ENCODE measurements at regions not wholly inside any gene's neighbourhood (a gene's known extent, or its start where the extent isn't known, plus 50 kb on each side); places are given as distances from the start of the nearest gene placed in this dataset.
"Not testable (repeated sequence)": the region's sequence is repeated elsewhere in the genome, so short reads cannot be mapped to it uniquely, and the experiment has no call there.

DNA sequence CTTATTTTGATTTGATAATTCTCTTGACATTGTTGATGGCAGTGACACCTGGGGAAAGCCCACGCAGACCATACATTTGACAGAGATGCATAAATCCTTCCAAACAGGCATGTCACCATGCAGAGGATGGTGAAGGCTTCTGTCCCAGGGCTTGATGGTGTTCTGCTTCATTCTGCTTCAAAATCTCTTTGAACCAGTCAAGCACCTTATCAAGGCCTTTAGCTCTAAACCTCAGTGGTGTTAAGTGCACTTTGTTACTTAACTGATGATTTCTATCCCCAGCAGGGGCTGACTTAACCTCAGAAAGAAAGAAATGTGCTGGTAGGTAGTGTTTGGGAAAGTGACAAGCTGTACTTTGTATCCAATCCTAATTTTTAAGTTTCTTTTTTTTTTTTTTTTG is 81.1 kb downstream of the RRAGC start:
- Histone ChIP-seq H3K27ac (ENCODE audit: low read depth in 1 of 2, low read length in 2 of 2) (no peak overlapping the region), H3K27me3 (ENCODE audit: control insufficient read depth in 1 of 2, insufficient read depth in 2 of 2, low read length in 1 of 2) (peaks cover 0 to 3% of the 10 kb centered on the region in 2 donors), H3K9me3 (ENCODE audit: control insufficient read depth, low read length) (no peaks in the 10 kb centered on the region), H3K4me1 (ENCODE audit: control insufficient read depth in 1 of 2, insufficient read depth in 2 of 2, low read length in 2 of 2) (no peaks in the 10 kb centered on the region), H3K4me3 (ENCODE audit: low read length in 2 of 2) (no peak overlapping the region), H3K36me3 (ENCODE audit: control insufficient read depth in 1 of 2, insufficient read depth in 2 of 2, low read length in 1 of 2) (no peaks in the 10 kb centered on the region)
- ATAC-seq (ENCODE audit: low FRiP score), result no peak
- no peak for DNase-seq
- 23 to 33% methylated on average over 1 of the region's 1 CpG for WGBS, 2 donors
- intact Hi-C loops (cut with DNase I), result no loop called here

GRCh38 chr1:38778051-38778450 is 81.5 kb downstream of the RRAGC start:
- DNase-seq (no peak), ATAC-seq (ENCODE audit: low FRiP score) (no peak)
- Histone ChIP-seq H3K36me3 (ENCODE audit: control insufficient read depth in 1 of 2, insufficient read depth in 2 of 2, low read length in 1 of 2) (no peaks in the 10 kb centered on the region), H3K9me3 (ENCODE audit: control insufficient read depth, low read length) (no peaks in the 10 kb centered on the region), H3K27ac (ENCODE audit: low read depth in 1 of 2, low read length in 2 of 2) (no peak overlapping the region), H3K27me3 (ENCODE audit: control insufficient read depth in 1 of 2, insufficient read depth in 2 of 2, low read length in 1 of 2) (peaks cover 0 to 3% of the 10 kb centered on the region in 2 donors), H3K4me1 (ENCODE audit: control insufficient read depth in 1 of 2, insufficient read depth in 2 of 2, low read length in 2 of 2) (no peaks in the 10 kb centered on the region), H3K4me3 (ENCODE audit: low read length in 2 of 2) (no peak overlapping the region)
- 75 to 78% methylated on average over 2 of the region's 2 CpGs for WGBS, 2 donors
- intact Hi-C loops (cut with DNase I), result no loop called here

DNA sequence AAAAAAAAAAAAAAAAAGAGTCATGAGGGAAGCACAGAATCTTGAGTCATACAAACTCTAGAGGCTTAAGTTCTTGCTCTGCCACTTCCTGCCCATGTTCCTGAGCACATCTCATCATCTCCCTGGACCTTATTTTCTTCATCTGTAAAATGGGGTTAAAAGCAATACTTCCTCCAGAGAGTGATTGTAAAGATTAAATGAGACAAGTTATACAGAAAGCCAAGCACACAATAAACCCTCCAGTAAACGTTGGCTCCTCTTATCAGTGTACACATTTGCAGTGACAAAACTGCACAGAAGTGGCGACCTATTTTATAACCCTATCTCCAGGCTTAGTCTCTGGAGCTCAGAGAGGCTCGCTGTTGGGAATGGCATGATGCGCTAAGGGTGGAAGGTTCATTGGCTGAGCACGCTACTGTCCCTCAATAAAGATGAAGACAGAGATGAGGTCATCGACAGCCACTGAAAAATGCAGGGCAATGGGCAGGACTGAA is 82.1 kb downstream of the RRAGC start:
- no peak for DNase-seq
- H3K36me3 ChIP-seq (ENCODE audit: control insufficient read depth in 1 of 2, insufficient read depth in 2 of 2, low read length in 1 of 2), result no peaks in the 10 kb centered on the region
- no peak for ATAC-seq (ENCODE audit: low FRiP score)
- no peak overlapping the region for H3K4me3 ChIP-seq (ENCODE audit: low read length in 2 of 2)
- WGBS, 2 donors, result 66 to 68% methylated on average over 6 of the region's 6 CpGs
- no peaks in the 10 kb centered on the region for H3K4me1 ChIP-seq (ENCODE audit: control insufficient read depth in 1 of 2, insufficient read depth in 2 of 2, low read length in 2 of 2)
- intact Hi-C loops (cut with DNase I), result no loop called here
- H3K9me3 ChIP-seq (ENCODE audit: control insufficient read depth, low read length), result no peaks in the 10 kb centered on the region
- H3K27me3 ChIP-seq (ENCODE audit: control insufficient read depth in 1 of 2, insufficient read depth in 2 of 2, low read length in 1 of 2), result peaks cover 0 to 3% of the 10 kb centered on the region in 2 donors
- H3K27ac ChIP-seq (ENCODE audit: low read depth in 1 of 2, low read length in 2 of 2), result no peak overlapping the region

DNA sequence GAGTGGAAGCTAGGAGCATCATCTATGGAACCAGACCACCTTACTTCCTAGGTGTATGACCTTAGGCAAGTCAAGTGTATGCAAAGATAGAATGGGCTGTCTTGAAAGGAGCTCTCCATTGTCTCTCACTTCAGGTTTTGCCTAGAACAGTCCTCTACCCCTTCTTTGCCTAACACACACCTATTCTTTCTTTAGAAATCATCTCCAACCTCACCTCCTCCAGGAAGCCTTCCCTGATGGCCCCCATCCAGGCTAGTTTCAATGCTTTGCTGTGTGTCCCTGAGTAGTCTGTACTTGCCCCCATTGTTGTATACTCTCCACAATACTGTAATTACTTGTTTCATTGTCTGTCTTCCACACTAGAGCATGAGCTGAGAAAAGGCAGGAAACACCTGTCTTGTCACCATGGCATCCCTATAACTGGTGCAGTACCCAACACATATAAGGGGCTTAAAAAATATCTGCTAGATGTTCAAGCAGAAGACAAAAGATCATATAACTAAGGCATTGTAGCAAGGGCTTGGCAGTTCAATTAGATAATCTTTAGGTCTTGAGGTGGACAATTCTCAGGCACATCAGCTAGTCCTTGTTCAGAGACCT is 83.0 kb downstream of the RRAGC start:
- ATAC-seq (ENCODE audit: low FRiP score) (no peak), DNase-seq (no peak)
- peaks cover 0 to 3% of the 10 kb centered on the region in 2 donors for H3K27me3 ChIP-seq (ENCODE audit: control insufficient read depth in 1 of 2, insufficient read depth in 2 of 2, low read length in 1 of 2)
- intact Hi-C loops (cut with DNase I), result no loop called here
- H3K9me3 ChIP-seq (ENCODE audit: control insufficient read depth, low read length), result no peaks in the 10 kb centered on the region
- no peak overlapping the region for H3K27ac ChIP-seq (ENCODE audit: low read depth in 1 of 2, low read length in 2 of 2)
- no peak overlapping the region for H3K4me3 ChIP-seq (ENCODE audit: low read length in 2 of 2)
- H3K4me1 ChIP-seq (ENCODE audit: control insufficient read depth in 1 of 2, insufficient read depth in 2 of 2, low read length in 2 of 2), result no peaks in the 10 kb centered on the region
- H3K36me3 ChIP-seq (ENCODE audit: control insufficient read depth in 1 of 2, insufficient read depth in 2 of 2, low read length in 1 of 2), result no peaks in the 10 kb centered on the region

GRCh38 chr1:38775175-38775845 is 84.3 kb downstream of the RRAGC start:
- no peak for ATAC-seq (ENCODE audit: low FRiP score)
- H3K4me3 ChIP-seq (ENCODE audit: low read length in 2 of 2), result no peak overlapping the region
- no peaks in the 10 kb centered on the region for H3K4me1 ChIP-seq (ENCODE audit: control insufficient read depth in 1 of 2, insufficient read depth in 2 of 2, low read length in 2 of 2)
- H3K27ac ChIP-seq (ENCODE audit: low read depth in 1 of 2, low read length in 2 of 2), result no peak overlapping the region
- H3K9me3 ChIP-seq (ENCODE audit: control insufficient read depth, low read length), result no peaks in the 10 kb centered on the region
- intact Hi-C loops (cut with DNase I), result no loop called here
- H3K36me3 ChIP-seq (ENCODE audit: control insufficient read depth in 1 of 2, insufficient read depth in 2 of 2, low read length in 1 of 2), result no peaks in the 10 kb centered on the region
- H3K27me3 ChIP-seq (ENCODE audit: control insufficient read depth in 1 of 2, insufficient read depth in 2 of 2, low read length in 1 of 2), result peaks cover 0 to 3% of the 10 kb centered on the region in 2 donors
- DNase-seq, result no peak
- 70 to 75% methylated on average over 9 of the region's 9 CpGs for WGBS, 2 donors

DNA sequence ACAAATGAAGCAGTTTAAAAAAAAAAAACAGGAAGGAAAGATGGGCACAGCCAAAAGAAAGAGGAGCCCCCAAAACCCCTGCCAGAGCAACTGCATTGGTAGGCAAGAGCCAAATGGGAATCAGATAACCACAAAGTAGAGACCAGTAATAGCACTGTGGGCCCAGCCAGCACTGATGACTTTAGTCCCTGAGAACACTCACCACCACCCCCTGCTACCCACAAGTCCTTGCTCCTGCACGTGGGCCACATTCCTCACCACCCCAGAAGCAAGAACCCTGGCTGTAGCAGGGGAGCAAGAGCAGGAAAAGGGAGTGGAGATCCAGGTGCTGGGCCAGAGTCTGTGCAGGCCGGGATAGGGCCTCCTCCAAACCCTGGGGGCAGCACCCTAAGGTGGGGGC is 86.1 kb downstream of the RRAGC start:
- DNase-seq (no peak), ATAC-seq (ENCODE audit: low FRiP score) (no peak)
- no peaks in the 10 kb centered on the region for H3K9me3 ChIP-seq (ENCODE audit: control insufficient read depth, low read length)
- intact Hi-C loops (cut with DNase I), result no loop called here
- no peaks in the 10 kb centered on the region for H3K4me1 ChIP-seq (ENCODE audit: control insufficient read depth in 1 of 2, insufficient read depth in 2 of 2, low read length in 2 of 2)
- 39 to 49% methylated on average over 2 of the region's 2 CpGs for WGBS, 2 donors
- no peaks in the 10 kb centered on the region for H3K36me3 ChIP-seq (ENCODE audit: control insufficient read depth in 1 of 2, insufficient read depth in 2 of 2, low read length in 1 of 2)
- no peak overlapping the region for H3K27ac ChIP-seq (ENCODE audit: low read depth in 1 of 2, low read length in 2 of 2)
- no peak overlapping the region for H3K4me3 ChIP-seq (ENCODE audit: low read length in 2 of 2)
- H3K27me3 ChIP-seq (ENCODE audit: control insufficient read depth in 1 of 2, insufficient read depth in 2 of 2, low read length in 1 of 2), result peaks cover 0 to 3% of the 10 kb centered on the region in 2 donors

- Histone ChIP-seq H3K27ac (ENCODE audit: low read depth in 1 of 2, low read length in 2 of 2) (no peak overlapping the region), H3K9me3 (ENCODE audit: control insufficient read depth, low read length) (no peaks in the 10 kb centered on the region), H3K36me3 (ENCODE audit: control insufficient read depth in 1 of 2, insufficient read depth in 2 of 2, low read length in 1 of 2) (no peaks in the 10 kb centered on the region), H3K4me3 (ENCODE audit: low read length in 2 of 2) (no peak overlapping the region), H3K4me1 (ENCODE audit: control insufficient read depth in 1 of 2, insufficient read depth in 2 of 2, low read length in 2 of 2) (no peaks in the 10 kb centered on the region), H3K27me3 (ENCODE audit: control insufficient read depth in 1 of 2, insufficient read depth in 2 of 2, low read length in 1 of 2) (peaks cover 0 to 3% of the 10 kb centered on the region in 2 donors)
- DNase-seq (no peak), ATAC-seq (ENCODE audit: low FRiP score) (no peak)
- intact Hi-C loops (cut with DNase I), result no loop called here
- 20 to 26% methylated on average over 3 of the region's 3 CpGs for WGBS, 2 donors
Observed at GRCh38 chr1:38772953-38773352, 86.6 kb downstream of the RRAGC start.

- no peaks in the 10 kb centered on the region for H3K9me3 ChIP-seq (ENCODE audit: control insufficient read depth, low read length)
- DNase-seq (no peak), ATAC-seq (ENCODE audit: low FRiP score) (no peak)
- H3K27me3 ChIP-seq (ENCODE audit: control insufficient read depth in 1 of 2, insufficient read depth in 2 of 2, low read length in 1 of 2), result peaks cover 0 to 3% of the 10 kb centered on the region in 2 donors
- 48 to 52% methylated on average over 4 of the region's 4 CpGs for WGBS, 2 donors
- no peak overlapping the region for H3K4me3 ChIP-seq (ENCODE audit: low read length in 2 of 2)
- H3K4me1 ChIP-seq (ENCODE audit: control insufficient read depth in 1 of 2, insufficient read depth in 2 of 2, low read length in 2 of 2), result no peaks in the 10 kb centered on the region
- H3K36me3 ChIP-seq (ENCODE audit: control insufficient read depth in 1 of 2, insufficient read depth in 2 of 2, low read length in 1 of 2), result no peaks in the 10 kb centered on the region
- intact Hi-C loops (cut with DNase I), result no loop called here
- no peak overlapping the region for H3K27ac ChIP-seq (ENCODE audit: low read depth in 1 of 2, low read length in 2 of 2)
Observed at GRCh38 chr1:38772026-38772425, 87.5 kb downstream of the RRAGC start.

DNA sequence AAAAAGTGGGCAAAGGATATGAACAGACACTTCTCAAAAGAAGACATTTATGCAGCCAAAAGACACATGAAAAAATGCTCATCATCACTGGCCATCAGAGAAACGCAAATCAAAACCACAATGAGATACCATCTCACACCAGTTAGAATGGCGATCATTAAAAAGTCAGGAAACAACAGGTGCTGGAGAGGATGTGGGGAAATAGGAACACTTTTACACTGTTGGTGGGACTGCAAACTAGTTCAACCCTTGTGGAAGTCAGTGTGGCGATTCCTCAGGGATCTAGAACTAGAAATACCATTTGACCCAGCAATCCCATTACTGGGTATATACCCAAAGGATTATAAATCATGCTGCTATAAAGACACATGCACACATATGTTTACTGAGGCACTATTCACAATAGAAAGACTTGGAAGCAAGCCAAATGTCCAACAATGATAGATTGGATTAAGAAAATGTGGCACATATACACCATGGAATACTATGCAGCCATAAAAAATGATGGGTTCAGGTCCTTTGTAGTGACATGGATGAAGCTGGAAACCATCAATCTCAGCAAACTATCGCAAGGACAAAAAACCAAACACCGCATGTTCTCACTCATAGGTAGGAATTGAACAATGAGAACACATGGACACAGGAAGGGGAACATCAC is 88.9 kb downstream of the RRAGC start:
- DNase-seq; H3K9me3 ChIP-seq (ENCODE audit: control insufficient read depth, low read length): not testable (repeated sequence)
- WGBS, 2 donors, result 91 to 98% methylated on average over 3 of the region's 5 CpGs

More for the DNA sequence above, 88.9 kb downstream of the RRAGC start:
- H3K4me3 ChIP-seq (ENCODE audit: low read length in 2 of 2); ATAC-seq (ENCODE audit: low FRiP score); H3K27ac ChIP-seq (ENCODE audit: low read depth in 1 of 2, low read length in 2 of 2); H3K27me3 ChIP-seq (ENCODE audit: control insufficient read depth in 1 of 2, insufficient read depth in 2 of 2, low read length in 1 of 2); H3K36me3 ChIP-seq (ENCODE audit: control insufficient read depth in 1 of 2, insufficient read depth in 2 of 2, low read length in 1 of 2); intact Hi-C loops (cut with DNase I); H3K4me1 ChIP-seq (ENCODE audit: control insufficient read depth in 1 of 2, insufficient read depth in 2 of 2, low read length in 2 of 2): not testable (repeated sequence)

All from aorta (tissue), 5 donors.